AG09319 (cell line): ENCODE measurements at regions not wholly inside any gene's neighbourhood (a gene's known extent, or its start where the extent isn't known, plus 50 kb on each side); places are given as distances from the start of the nearest gene placed in this dataset.

ENCODE experiments used
- DNase-seq: peaks from one replicate; pipeline ENCODE4 v3.0.0-alpha.2; 2010; ENCODE audit warnings: low read depth; ENCODE audit errors: extremely low read depth
- CTCF ChIP-seq: IDR thresholded peaks from 2 replicates; pipeline ENCODE4 v1.5.1; 2011; ENCODE audit warnings: low read depth, mild to moderate bottlenecking, inconsistent platforms, low read length, moderate library complexity

GRCh38 chr1:57770236-57770635 lies 346.4 kb upstream of the DAB1 start:
- DNase-seq, result no peak
- TF ChIP-seq CTCF, result no peak

GRCh38 chr1:57761628-57762027 lies 337.8 kb upstream of the DAB1 start:
- TF ChIP-seq CTCF, result no peak
- DNase-seq, result no peak

GRCh38 chr1:57752843-57753242 lies 329.0 kb upstream of the DAB1 start:
- TF ChIP-seq CTCF, result no peak
- DNase-seq, result no peak

- DNase-seq, result no peak
- no peak for TF ChIP-seq CTCF
Measured at GRCh38 chr1:57748719-57749118, 324.9 kb upstream of the DAB1 start.

GRCh38 chr1:57747818-57748217 lies 324.0 kb upstream of the DAB1 start:
- no peak for DNase-seq
- no peak for TF ChIP-seq CTCF

GRCh38 chr1:57741521-57741920 lies 317.7 kb upstream of the DAB1 start:
- no peak for TF ChIP-seq CTCF

GRCh38 chr1:57736940-57737339 lies 313.1 kb upstream of the DAB1 start:
- DNase-seq, result no peak
- TF ChIP-seq CTCF, result no peak

More at GRCh38 chr1:57741521-57741920, 317.7 kb upstream of the DAB1 start:
- no peak for DNase-seq

GRCh38 chr1:57729181-57729580 lies 305.3 kb upstream of the DAB1 start:
- DNase-seq, result no peak
- TF ChIP-seq CTCF, result no peak
